ENCODE measurements at regions not wholly inside any gene's neighbourhood (a gene's known extent, or its start where the extent isn't known, plus 50 kb on each side); places are given as distances from the start of the nearest gene placed in this dataset.

DNA sequence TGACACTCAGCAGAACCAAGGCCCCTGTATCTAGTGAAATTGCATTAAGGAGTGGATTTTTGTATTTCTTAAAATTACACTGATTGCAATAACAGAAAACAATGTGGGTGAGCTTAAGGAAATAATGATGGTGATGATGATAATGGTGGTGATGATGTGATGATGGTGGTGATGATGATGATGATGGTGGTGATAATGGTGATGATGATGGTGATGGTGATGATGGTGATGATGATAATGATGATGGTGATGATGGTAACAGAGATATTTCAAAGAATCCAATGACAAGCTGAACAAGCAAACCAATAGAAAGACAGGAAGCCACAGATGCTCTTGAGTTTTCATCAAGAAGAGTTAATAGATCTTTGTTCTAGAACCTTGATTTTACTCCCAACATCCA is 630.7 kb upstream of the AUTS2 start:
- intact Hi-C loops (cut with DNase I) = no loop called here

DNA sequence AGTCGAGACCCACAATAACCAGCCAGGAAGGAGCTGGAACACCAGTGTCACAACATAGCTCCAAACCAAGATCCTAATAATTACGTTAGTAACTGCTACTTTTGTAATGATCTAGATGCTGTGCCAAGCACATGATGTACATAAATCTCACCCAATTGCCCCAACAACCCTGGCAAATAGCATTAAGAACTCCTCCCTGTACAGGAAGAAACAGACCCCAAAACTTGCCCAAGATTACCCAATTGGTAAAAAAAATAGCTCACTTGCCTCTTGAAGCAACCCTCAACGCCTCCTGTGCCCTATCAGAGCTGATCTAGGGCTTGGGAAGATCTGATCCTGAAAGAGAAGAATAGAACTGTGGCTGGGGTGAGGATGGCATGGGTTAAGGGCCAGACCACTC is 628.7 kb upstream of the AUTS2 start:
- 85% methylated on average over 3 of the region's 3 CpGs for WGBS
- Histone ChIP-seq H3K4me3 (no peak overlapping the region), H3K9me3 (no peaks in the 10 kb centered on the region), H3K4me1 (no peaks in the 10 kb centered on the region), H3K36me3 (no peaks in the 10 kb centered on the region), H3K27ac (replicated peaks in 1 of 4) (no peak overlapping the region), H3K27me3 (no peaks in the 10 kb centered on the region)
- intact Hi-C loops (cut with DNase I) = no loop called here
- DNase-seq (ENCODE audit: extremely low spot score) = no peak
- TF ChIP-seq EP300 (IDR thresholded peaks at IDR 0.05) = no peak
- TF ChIP-seq, protein P1, sequence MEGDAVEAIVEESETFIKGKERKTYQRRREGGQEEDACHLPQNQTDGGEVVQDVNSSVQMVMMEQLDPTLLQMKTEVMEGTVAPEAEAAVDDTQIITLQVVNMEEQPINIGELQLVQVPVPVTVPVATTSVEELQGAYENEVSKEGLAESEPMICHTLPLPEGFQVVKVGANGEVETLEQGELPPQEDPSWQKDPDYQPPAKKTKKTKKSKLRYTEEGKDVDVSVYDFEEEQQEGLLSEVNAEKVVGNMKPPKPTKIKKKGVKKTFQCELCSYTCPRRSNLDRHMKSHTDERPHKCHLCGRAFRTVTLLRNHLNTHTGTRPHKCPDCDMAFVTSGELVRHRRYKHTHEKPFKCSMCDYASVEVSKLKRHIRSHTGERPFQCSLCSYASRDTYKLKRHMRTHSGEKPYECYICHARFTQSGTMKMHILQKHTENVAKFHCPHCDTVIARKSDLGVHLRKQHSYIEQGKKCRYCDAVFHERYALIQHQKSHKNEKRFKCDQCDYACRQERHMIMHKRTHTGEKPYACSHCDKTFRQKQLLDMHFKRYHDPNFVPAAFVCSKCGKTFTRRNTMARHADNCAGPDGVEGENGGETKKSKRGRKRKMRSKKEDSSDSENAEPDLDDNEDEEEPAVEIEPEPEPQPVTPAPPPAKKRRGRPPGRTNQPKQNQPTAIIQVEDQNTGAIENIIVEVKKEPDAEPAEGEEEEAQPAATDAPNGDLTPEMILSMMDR (IDR thresholded peaks at IDR 0.05) = no peak
- no peak for TF ChIP-seq POLR2A (IDR thresholded peaks at IDR 0.05; ENCODE audit: low read depth)
- no peak for TF ChIP-seq POLR2AphosphoS5 (IDR thresholded peaks at IDR 0.05)

More for the DNA sequence above, 630.7 kb upstream of the AUTS2 start:
- H3K4me3 ChIP-seq = no peak overlapping the region
- no peaks in the 10 kb centered on the region for H3K36me3 ChIP-seq
- H3K4me1 ChIP-seq = no peaks in the 10 kb centered on the region
- H3K27ac ChIP-seq (replicated peaks in 1 of 4) = no peak overlapping the region
- no peak for DNase-seq (ENCODE audit: extremely low spot score)
- no peaks in the 10 kb centered on the region for H3K27me3 ChIP-seq
- TF ChIP-seq EP300 (IDR thresholded peaks at IDR 0.05) (no peak), POLR2AphosphoS5 (IDR thresholded peaks at IDR 0.05) (no peak), POLR2A (IDR thresholded peaks at IDR 0.05; ENCODE audit: low read depth) (no peak)
- TF ChIP-seq, protein P1 (IDR thresholded peaks at IDR 0.05) = no peak
- H3K9me3 ChIP-seq = no peaks in the 10 kb centered on the region

DNA sequence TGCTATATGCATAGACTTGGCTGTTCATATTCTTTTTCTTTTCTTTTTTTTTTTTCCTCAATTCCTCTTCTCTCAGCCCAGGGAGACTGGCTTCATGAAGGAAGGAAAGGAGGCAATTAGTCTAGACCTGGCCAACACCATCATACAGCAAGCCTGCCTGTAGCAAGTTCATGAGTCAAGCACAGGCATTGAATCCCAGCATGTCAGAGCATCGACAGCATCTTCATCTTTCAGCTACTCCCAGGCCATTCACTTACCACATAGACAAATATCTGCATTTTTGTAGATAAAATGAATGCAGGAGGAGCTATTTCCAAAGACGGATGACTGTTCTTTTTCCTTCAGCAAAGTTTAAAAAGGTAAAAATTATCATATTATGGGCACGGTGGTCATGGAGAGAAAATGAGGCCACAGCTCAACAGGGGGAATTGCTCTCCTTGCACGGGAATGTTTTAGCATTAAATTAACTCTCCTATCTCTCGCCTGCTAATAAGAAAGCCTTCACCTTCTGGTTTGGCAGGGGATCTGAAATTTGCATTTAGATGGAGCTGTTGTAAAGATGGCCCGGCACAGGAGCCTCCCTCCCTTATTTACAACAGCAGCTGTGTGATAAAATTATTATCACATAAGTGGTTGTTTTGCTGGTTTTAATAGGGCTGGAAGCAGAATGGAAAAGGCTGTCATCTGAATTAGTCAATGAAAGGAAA is 626.5 kb upstream of the AUTS2 start:
- Histone ChIP-seq H3K4me3 (no peak overlapping the region), H3K27ac (replicated peaks in 1 of 4) (no peak overlapping the region), H3K4me1 (no peaks in the 10 kb centered on the region), H3K9me3 (no peaks in the 10 kb centered on the region), H3K27me3 (no peaks in the 10 kb centered on the region), H3K36me3 (no peaks in the 10 kb centered on the region)
- TF ChIP-seq EP300 (IDR thresholded peaks at IDR 0.05) = no peak
- no peak for TF ChIP-seq POLR2A (IDR thresholded peaks at IDR 0.05; ENCODE audit: low read depth)
- TF ChIP-seq, protein P1 (IDR thresholded peaks at IDR 0.05) = no peak
- no peak for TF ChIP-seq POLR2AphosphoS5 (IDR thresholded peaks at IDR 0.05)
- intact Hi-C loops (cut with DNase I) = no loop called here
- DNase-seq (ENCODE audit: extremely low spot score) = no peak
- WGBS = 68% methylated on average over 6 of the region's 6 CpGs

DNA sequence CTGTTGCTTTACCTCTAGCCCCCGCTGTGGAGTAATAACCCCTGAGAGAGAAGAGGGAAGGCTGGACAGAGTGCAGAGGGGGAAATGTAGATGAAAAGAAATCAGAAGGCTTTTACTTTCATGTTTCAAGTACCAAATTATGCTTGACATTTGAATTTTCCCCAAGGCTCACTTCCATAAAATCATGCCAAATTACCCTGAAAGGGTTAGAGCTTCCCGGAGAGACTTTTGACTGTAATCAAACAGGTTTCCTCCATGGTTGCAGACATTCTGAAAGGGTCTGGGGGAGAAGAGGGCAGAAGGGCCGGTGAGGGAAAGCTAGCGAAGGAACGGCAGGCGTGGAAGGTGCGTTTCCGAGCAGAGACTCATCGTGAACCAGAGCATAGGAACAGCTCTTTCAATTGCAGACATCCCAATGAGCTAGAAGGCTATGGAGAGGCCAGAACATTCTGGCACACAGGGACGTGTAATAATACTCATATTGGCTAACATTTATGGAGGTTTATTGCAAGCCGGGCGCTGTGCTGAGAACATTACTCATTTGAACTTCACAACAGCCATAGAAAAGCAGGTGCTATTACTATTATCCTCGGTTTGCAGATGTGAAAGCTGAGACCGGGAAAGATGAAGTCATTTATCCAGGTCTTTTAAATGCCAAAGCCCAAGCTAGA is 620.8 kb upstream of the AUTS2 start:
- H3K27me3 ChIP-seq = no peaks in the 10 kb centered on the region
- intact Hi-C loops (cut with DNase I) = no loop called here

More for the DNA sequence above, 620.8 kb upstream of the AUTS2 start:
- H3K9me3 ChIP-seq = no peaks in the 10 kb centered on the region
- peak overlapping the region in 1 of 4 donors; percentile 10 for H3K4me3 ChIP-seq
- no peak for DNase-seq (ENCODE audit: extremely low spot score)
- H3K27ac ChIP-seq (replicated peaks in 1 of 4) = peak overlapping the region in 1 of 4 donors; percentile 16
- H3K4me1 ChIP-seq = peaks cover 0 to 5% (median 0%) of the 10 kb centered on the region in 4 donors
- no peaks in the 10 kb centered on the region for H3K36me3 ChIP-seq
- TF ChIP-seq, protein P1 (IDR thresholded peaks at IDR 0.05) = no peak
- TF ChIP-seq EP300 (IDR thresholded peaks at IDR 0.05) (no peak), POLR2A (IDR thresholded peaks at IDR 0.05; ENCODE audit: low read depth) (no peak), POLR2AphosphoS5 (IDR thresholded peaks at IDR 0.05) (no peak)
- 71% methylated on average over 14 of the region's 14 CpGs for WGBS

Data from esophagus muscularis mucosa (tissue), 4 donors.